GM12878 (cell line): ENCODE measurements at regions not wholly inside any gene's neighbourhood (a gene's known extent, or its start where the extent isn't known, plus 50 kb on each side); places are given as distances from the start of the nearest gene placed in this dataset.

Source experiments
- ATAC-seq: fragments of 200-7000 bp; cut with Tn5 transposase; 3 replicates; pipeline ENCODE4 v1.9.1; 2020; ENCODE audit warnings: mild to moderate bottlenecking, moderate library complexity
- BruUV-seq: library from RNA; stranded (reverse); fragments of 400-500 nt; replicated peaks from 2 replicates; lab custom pipeline; 2021; lab: Mats Ljungman, UMichigan
- CTCF ChIA-PET: fragments of 300-600 bp; sonication (Branson Sonifier 250); formaldehyde crosslinking; extraction: SDS; loops from one replicate; lab custom pipeline; 2021; ENCODE audit warnings: inconsistent platforms; lab: Yijun Ruan, JAX
- POLR2A ChIA-PET: fragments of 350-600 bp; formaldehyde crosslinking; extraction: SDS; loops from one replicate; lab custom pipeline; 2021; ENCODE audit warnings: inconsistent platforms; lab: Charles Lee
- RAD21 ChIA-PET: fragments of 300-600 bp; sonication (Branson Sonifier 250); formaldehyde crosslinking; loops from one replicate; lab custom pipeline; 2023; ENCODE audit warnings: antibody characterized with exemption; ENCODE audit not compliant: unreplicated experiment; lab: Charles Lee
- SMC1A ChIA-PET: fragments of 300-600 bp; sonication (Branson Sonifier 250); formaldehyde crosslinking; loops from one replicate; lab custom pipeline; 2023; ENCODE audit not compliant: unreplicated experiment, uncharacterized antibody; lab: Charles Lee
- DNase-seq: peaks from one replicate; pipeline ENCODE4 v3.0.0-alpha.2; 2011; ENCODE audit warnings: low read depth, low spot score
- FAIRE-seq: peaks from 3 replicates; lab custom pipeline; 2011; peaks lifted over from hg19 to GRCh38; lab: Jason Lieb, UNC
- H2AFZ ChIP-seq: 2 replicates; pipeline ENCODE4 v1.6.0; 2011; ENCODE audit warnings: low read depth, low read length, control low read depth; ENCODE audit not compliant: control insufficient read depth
- H3K27ac ChIP-seq: 2 replicates; pipeline ENCODE4 v1.5.1; 2011; ENCODE audit warnings: control low read depth; ENCODE audit not compliant: control insufficient read depth, insufficient read depth
- H3K27me3 ChIP-seq, 2 experiments: replicated peaks in 1 of 2; 2 replicates each; pipeline versions ENCODE4 v1.6.0 to v1.6.1; 2011; ENCODE audit warnings: low read length in 1 of 2; ENCODE audit not compliant: control insufficient read depth in 2 of 2, insufficient read depth in 2 of 2
- H3K36me3 ChIP-seq, 2 experiments: 2 replicates each; pipeline ENCODE4 v1.5.1; 2011; ENCODE audit warnings: low read length in 1 of 2; ENCODE audit not compliant: control insufficient read depth in 2 of 2, insufficient read depth in 2 of 2
- H3K4me1 ChIP-seq: 2 replicates; pipeline ENCODE4 v1.6.1; 2011; ENCODE audit warnings: mild to moderate bottlenecking, low read length, moderate library complexity, mixed read lengths; ENCODE audit not compliant: control insufficient read depth, insufficient read depth
- H3K4me2 ChIP-seq: 2 replicates; pipeline ENCODE4 v1.6.0; 2011; ENCODE audit warnings: control low read depth; ENCODE audit not compliant: control insufficient read depth, insufficient read depth
- H3K4me3 ChIP-seq: fragments of 200-600 bp; sonication (generic); 2 replicates; pipeline ENCODE4 v1.5.1; 2016
- H3K79me2 ChIP-seq: 2 replicates; pipeline ENCODE4 v1.6.0; 2011; ENCODE audit warnings: low read length; ENCODE audit not compliant: control insufficient read depth, insufficient read depth
- H3K9ac ChIP-seq: 2 replicates; pipeline ENCODE4 v1.8.0; 2011; ENCODE audit warnings: low read length, control low read depth, mixed read lengths; ENCODE audit not compliant: control insufficient read depth, insufficient read depth
- H3K9me3 ChIP-seq: replicated peaks from 3 replicates; pipeline ENCODE4 v1.5.1; 2011; ENCODE audit warnings: mild to moderate bottlenecking, low read length; ENCODE audit not compliant: control insufficient read depth, insufficient read depth
- H4K20me1 ChIP-seq: 2 replicates; pipeline ENCODE4 v1.6.0; 2011; ENCODE audit not compliant: control insufficient read depth, insufficient read depth
- NFYB ChIP-seq: IDR thresholded peaks from 2 replicates; pipeline ENCODE4 v1.6.1; 2011; ENCODE audit warnings: low read depth, mild to moderate bottlenecking, low read length, improper control_type of control experiment, moderate library complexity; ENCODE audit not compliant: insufficient read depth
- NRF1 ChIP-seq: conservative IDR thresholded peaks from 2 replicates; pipeline ENCODE4 v1.6.1; 2011; ENCODE audit warnings: mild to moderate bottlenecking, low read depth, low read length, improper control_type of control experiment
- SUZ12 ChIP-seq: fragments of 200-600 bp; sonication (generic); IDR thresholded peaks from one replicate; pipeline ENCODE4 v1.6.1; 2018; ENCODE audit warnings: antibody characterized with exemption, mild to moderate bottlenecking; ENCODE audit not compliant: unreplicated experiment
- TARDBP ChIP-seq: IDR thresholded peaks from 2 replicates; pipeline ENCODE4 v1.6.1; 2016; ENCODE audit warnings: borderline replicate concordance
- WGBS: methylation state at CpG from one replicate; pipeline ENCODE4 v1.1.6; 2016; ENCODE audit warnings: low lambda C conversion rate; ENCODE audit not compliant: insufficient replicate concordance, insufficient coverage; ENCODE audit errors: missing lambda C conversion rate; 5-methylcytosine and 5-hydroxymethylcytosine counted together
- in situ Hi-C: fragments of 300-500 bp; cut with MboI; formaldehyde crosslinking; loops from 9 replicates; pipeline ENCODE4 v1.14.3; 2018; ENCODE audit warnings: mixed read lengths
- intact Hi-C: fragments of 100-400 bp; cut with micrococcal nuclease; formaldehyde crosslinking; loops from one replicate; pipeline ENCODE4 v1.14.2; 2022; ENCODE audit not compliant: unreplicated experiment
- TF ChIP-seq, protein P1 (sequence below): fragments of 450-650 bp; IDR thresholded peaks from 2 replicates; pipeline ENCODE4 v1.6.1; 2018; ENCODE audit warnings: mild to moderate bottlenecking, low read depth, moderate library complexity; ENCODE audit not compliant: partially characterized antibody
- TF ChIP-seq, protein P2 (sequence below): IDR thresholded peaks from 2 replicates; pipeline ENCODE4 v1.6.1; 2012; ENCODE audit warnings: low read depth, low read length, improper control_type of control experiment

DNA sequence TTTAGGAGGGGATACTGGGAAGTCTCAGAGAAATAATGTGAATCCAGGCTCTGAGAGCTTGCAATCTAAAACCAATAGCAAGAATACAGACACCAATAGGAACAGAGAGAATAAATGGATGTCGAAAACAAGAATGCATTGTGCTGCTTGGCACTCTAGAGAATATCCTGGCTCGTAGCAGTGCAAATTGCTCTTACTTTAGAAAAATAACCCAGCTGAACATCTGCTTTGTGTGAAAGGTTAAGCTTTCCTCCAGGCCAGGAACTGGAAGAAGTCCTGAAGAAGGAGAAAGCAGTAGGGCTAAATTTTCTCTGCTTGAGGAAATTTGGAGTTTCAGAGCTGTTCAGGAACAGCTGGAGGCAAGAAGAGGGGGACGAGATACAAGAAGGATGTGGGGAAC is 382.3 kb downstream of the HHIPL2 start (continued):
- TF ChIP-seq, protein P1, sequence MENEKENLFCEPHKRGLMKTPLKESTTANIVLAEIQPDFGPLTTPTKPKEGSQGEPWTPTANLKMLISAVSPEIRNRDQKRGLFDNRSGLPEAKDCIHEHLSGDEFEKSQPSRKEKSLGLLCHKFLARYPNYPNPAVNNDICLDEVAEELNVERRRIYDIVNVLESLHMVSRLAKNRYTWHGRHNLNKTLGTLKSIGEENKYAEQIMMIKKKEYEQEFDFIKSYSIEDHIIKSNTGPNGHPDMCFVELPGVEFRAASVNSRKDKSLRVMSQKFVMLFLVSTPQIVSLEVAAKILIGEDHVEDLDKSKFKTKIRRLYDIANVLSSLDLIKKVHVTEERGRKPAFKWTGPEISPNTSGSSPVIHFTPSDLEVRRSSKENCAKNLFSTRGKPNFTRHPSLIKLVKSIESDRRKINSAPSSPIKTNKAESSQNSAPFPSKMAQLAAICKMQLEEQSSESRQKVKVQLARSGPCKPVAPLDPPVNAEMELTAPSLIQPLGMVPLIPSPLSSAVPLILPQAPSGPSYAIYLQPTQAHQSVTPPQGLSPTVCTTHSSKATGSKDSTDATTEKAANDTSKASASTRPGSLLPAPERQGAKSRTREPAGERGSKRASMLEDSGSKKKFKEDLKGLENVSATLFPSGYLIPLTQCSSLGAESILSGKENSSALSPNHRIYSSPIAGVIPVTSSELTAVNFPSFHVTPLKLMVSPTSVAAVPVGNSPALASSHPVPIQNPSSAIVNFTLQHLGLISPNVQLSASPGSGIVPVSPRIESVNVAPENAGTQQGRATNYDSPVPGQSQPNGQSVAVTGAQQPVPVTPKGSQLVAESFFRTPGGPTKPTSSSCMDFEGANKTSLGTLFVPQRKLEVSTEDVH: no peak

DNA sequence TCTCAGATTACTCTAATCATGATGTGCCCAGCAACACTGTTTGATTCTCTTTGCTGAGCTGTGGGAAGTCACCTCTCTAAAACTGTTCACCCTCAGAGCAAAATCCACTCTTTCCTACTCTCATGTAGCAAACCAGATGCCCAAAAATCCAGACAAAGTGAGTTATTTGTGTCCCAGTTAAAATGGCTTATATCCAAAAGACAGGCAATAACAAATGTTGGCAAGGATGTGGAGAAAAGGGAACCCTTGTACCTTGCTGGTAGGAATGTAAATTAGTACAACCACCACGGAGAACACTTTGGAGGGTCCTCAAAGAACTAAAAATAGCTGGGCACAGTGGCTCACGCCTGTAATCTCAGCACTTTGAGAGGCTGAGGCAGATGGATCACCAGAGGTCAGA is 384.0 kb downstream of the HHIPL2 start:
- no peak for DNase-seq

More for the DNA sequence above, 384.0 kb downstream of the HHIPL2 start:
- no peak overlapping the region for H2AFZ ChIP-seq
- ChIA-PET CTCF (interaction anchor here (1.2 to 1.6 kb wide), 3 partner anchors 420 to 684 kb away, joined by 4 read pairs; no protein-coding TSS in a partner anchor), SMC1A (interaction anchor here (0.6 to 1.1 kb wide), 2 partner anchors 620 to 634 kb away, joined by 3 read pairs; no protein-coding TSS in a partner anchor), POLR2A (no interaction called here)
- WGBS: 17% methylated on average over 2 of the region's 2 CpGs
- ATAC-seq: no peak
- H3K27me3 ChIP-seq: no peaks in the 10 kb centered on the region
- H3K9ac ChIP-seq: no peak overlapping the region
- H3K79me2 ChIP-seq: no peaks in the 10 kb centered on the region
- no peak for TF ChIP-seq NFYB
- TF ChIP-seq TARDBP: no peak
- TF ChIP-seq, protein P2, sequence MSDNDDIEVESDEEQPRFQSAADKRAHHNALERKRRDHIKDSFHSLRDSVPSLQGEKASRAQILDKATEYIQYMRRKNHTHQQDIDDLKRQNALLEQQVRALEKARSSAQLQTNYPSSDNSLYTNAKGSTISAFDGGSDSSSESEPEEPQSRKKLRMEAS: no peak
- no peak for TF ChIP-seq NRF1
- TF ChIP-seq SUZ12: no peak
- TF ChIP-seq, all 136 proteins: peak for 0
- intact Hi-C loops: loop anchor here (10.0 kb wide), 1 partner anchor 1289 kb away; the partner anchor contains the start of gene HLX
- no peak overlapping the region for H3K4me3 ChIP-seq
- RAD21 ChIA-PET: no interaction called here
- no TSS peak for BruUV-seq
- in situ Hi-C loops: loop anchor here (10.0 kb wide), 1 partner anchor 439 kb away; no protein-coding TSS in a partner anchor
- no peaks in the 10 kb centered on the region for H3K36me3 ChIP-seq
- no peak overlapping the region for H3K4me2 ChIP-seq
- no peaks in the 10 kb centered on the region for H4K20me1 ChIP-seq
- H3K27ac ChIP-seq: no peak overlapping the region
- no peaks in the 10 kb centered on the region; the same call in 2 of the 3 replicates for H3K9me3 ChIP-seq
- no peak for FAIRE-seq
- no peaks in the 10 kb centered on the region for H3K4me1 ChIP-seq
